OCI-LY7 (cell line): ENCODE measurements at regions not wholly inside any gene's neighbourhood (a gene's known extent, or its start where the extent isn't known, plus 50 kb on each side); places are given as distances from the start of the nearest gene placed in this dataset.

Source experiments
- CTCF ChIP-seq: fragments of 200-600 bp; sonication (generic); conservative IDR thresholded peaks from 2 replicates; pipeline ENCODE4 v1.5.1; 2014; ENCODE audit warnings: mild to moderate bottlenecking, antibody characterized with exemption, low read length, moderate library complexity, mixed read lengths
- EZH2phosphoT487 ChIP-seq: fragments of 200-600 bp; sonication (generic); IDR thresholded peaks from 2 replicates; pipeline ENCODE4 v1.6.1; 2018; ENCODE audit warnings: low read depth, borderline replicate concordance, mild to moderate bottlenecking, mixed run types, antibody characterized with exemption, low read length, moderate library complexity, mixed read lengths

GRCh38 chr4:136965478-136965877 lies 566.8 kb downstream of the PCDH18 start:
- TF ChIP-seq CTCF (no peak), EZH2phosphoT487 (no peak)
